GM12874 (cell line): ENCODE measurements at regions not wholly inside any gene's neighbourhood (a gene's known extent, or its start where the extent isn't known, plus 50 kb on each side); places are given as distances from the start of the nearest gene placed in this dataset.

Experiments used
- CTCF ChIP-seq: IDR thresholded peaks from 2 replicates; pipeline ENCODE4 v1.5.1; 2011; ENCODE audit warnings: low read depth, mild to moderate bottlenecking, control low read depth, low read length, moderate library complexity; ENCODE audit not compliant: insufficient read depth

DNA sequence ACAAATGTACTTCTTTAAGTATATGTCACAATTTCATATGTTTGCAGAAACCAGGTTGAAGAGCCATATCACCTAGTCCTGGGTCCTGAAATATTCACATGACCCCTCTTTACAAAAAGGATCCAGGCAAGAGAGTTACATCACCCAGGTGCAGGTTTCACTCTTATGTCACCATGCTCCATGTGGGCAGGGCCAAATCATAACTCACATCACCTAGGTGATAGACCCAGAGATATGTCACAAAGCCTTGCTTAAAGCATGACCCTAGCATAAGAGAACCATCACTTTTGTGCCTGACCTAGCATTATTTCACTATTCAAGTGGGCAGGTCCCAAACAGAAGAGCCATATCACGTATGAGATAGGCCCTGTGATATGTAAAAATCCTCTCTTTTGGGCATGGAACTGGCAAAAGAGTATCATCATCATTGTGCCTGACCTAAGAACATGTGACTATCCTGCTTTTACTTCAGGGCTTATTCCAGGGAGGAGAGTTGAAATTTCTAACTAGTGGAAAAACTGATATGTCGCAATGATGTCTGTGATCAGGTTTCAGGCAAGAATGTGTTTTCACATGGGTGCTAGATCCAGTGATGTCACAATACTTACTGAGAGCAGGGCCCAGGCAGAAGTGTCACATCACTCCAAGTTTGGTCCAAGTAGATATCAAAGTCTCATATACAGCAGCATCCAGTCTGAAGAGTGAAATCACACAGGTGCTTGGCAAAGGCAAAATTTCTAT lies 909.9 kb upstream of the AMELY start:
- no peak for TF ChIP-seq CTCF

- 0 out of 2 replicates have a peak, but pooled peaks have one; percentile 43 for TF ChIP-seq CTCF
Measured at GRCh38 chrY:7818924-7819323, 907.4 kb upstream of the AMELY start.

GRCh38 chrY:7816567-7816966 lies 905.0 kb upstream of the AMELY start:
- no peak for TF ChIP-seq CTCF

GRCh38 chrY:7815921-7816320 lies 904.4 kb upstream of the AMELY start:
- TF ChIP-seq CTCF = no peak

DNA sequence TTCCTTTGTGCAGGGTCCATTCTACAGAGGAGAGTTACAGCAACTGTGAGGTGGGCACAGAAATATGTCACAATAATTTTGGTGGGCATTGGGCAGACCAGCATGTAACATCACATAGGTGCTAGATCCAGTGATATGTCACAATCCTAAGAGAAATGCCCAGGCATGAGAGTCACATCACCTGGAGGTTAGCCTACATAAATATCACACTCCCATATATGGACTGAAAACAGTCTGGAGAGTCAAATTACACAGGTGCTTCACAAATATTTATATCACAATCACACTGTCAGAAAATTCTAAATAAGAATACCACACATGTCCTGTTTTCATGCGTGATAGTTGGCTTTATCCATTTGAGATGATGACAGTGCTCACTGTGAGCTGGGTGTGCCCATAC lies 903.7 kb upstream of the AMELY start:
- TF ChIP-seq CTCF = no peak

DNA sequence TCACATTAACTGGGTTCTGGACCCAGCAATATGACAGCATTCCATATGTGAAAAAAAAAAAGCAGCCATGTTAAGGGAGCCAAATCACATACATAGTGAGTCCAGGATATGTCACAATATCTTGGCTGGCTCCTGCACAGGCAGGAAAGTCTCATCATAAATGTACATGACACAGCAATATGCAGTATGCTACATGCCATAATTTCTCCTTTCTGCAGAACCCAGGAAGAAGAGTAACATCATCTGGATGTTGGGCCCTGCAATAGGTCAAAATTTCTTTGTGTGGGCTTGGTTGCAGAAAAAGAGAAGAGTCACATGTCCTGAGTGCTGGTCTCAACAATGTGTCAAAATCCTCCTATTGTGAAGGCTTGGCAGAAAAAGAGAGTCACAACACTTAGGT lies 902.8 kb upstream of the AMELY start:
- TF ChIP-seq CTCF = no peak

GRCh38 chrY:7810359-7810758 lies 898.8 kb upstream of the AMELY start:
- no peak for TF ChIP-seq CTCF

DNA sequence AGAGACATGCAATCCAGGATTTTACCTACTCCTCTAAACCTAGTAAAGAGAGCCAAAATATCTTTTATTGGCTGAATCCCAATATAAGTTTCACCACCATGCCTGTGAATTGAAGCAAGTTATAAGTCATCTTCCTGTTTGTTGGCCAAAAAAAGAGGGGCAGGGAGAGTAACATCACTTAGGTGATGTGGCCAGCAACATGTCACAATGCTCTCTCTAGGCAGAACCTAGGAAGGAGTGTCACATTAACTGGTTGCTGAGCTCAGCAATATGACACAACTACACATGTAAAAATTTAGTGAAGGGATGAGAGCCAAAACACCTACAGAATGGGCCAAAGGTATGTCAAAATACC lies 895.9 kb upstream of the AMELY start:
- no peak for TF ChIP-seq CTCF
